Panc1 (cell line): ENCODE measurements at regions not wholly inside any gene's neighbourhood (a gene's known extent, or its start where the extent isn't known, plus 50 kb on each side); places are given as distances from the start of the nearest gene placed in this dataset.

ENCODE experiments used
- ATAC-seq: fragments of 200-7000 bp; cut with Tn5 transposase; 2 replicates; pipeline ENCODE4 v1.9.1; 2020; ENCODE audit warnings: mild to moderate bottlenecking, moderate library complexity
- BruUV-seq: library from RNA; stranded (reverse); fragments of 400-500 nt; replicated peaks from 2 replicates; lab custom pipeline; 2021; lab: Mats Ljungman, UMichigan
- CTCF ChIA-PET: fragments of 300-600 bp; sonication (Branson Sonifier 250); formaldehyde crosslinking; loops from one replicate; lab custom pipeline; 2022; ENCODE audit warnings: antibody characterized with exemption; lab: Charles Lee
- POLR2A ChIA-PET: fragments of 300-600 bp; sonication (Branson Sonifier 250); formaldehyde crosslinking; loops from one replicate; lab custom pipeline; 2022; ENCODE audit warnings: antibody characterized with exemption; lab: Charles Lee
- DNase-seq: peaks from one replicate; pipeline ENCODE4 v3.0.0-alpha.2; 2010; ENCODE audit warnings: low read depth, low spot score
- H3K27ac ChIP-seq: 2 replicates; pipeline ENCODE4 v1.5.1; 2011; ENCODE audit warnings: mild to moderate bottlenecking, low read length, inconsistent platforms
- H3K27me3 ChIP-seq: fragments of 200-500 bp; sonication (Bioruptor generic); 2 replicates; pipeline ENCODE4 v1.6.0; 2014; ENCODE audit warnings: low read length, inconsistent platforms; ENCODE audit not compliant: control insufficient read depth, insufficient read depth
- H3K36me3 ChIP-seq: fragments of 200-500 bp; sonication (Bioruptor generic); 2 replicates; pipeline ENCODE4 v1.5.1; 2014; ENCODE audit warnings: inconsistent platforms, mild to moderate bottlenecking, low read length, moderate library complexity; ENCODE audit not compliant: control insufficient read depth, insufficient read depth
- H3K4me1 ChIP-seq: 2 replicates; pipeline ENCODE4 v1.5.1; 2011; ENCODE audit warnings: inconsistent platforms, mild to moderate bottlenecking, low read length, moderate library complexity; ENCODE audit not compliant: control insufficient read depth, insufficient read depth
- H3K4me3 ChIP-seq, 2 experiments: 2 replicates each; pipeline ENCODE4 v1.5.1; 2011 to 2012; ENCODE audit warnings: low read depth in 2 of 2, low read length in 2 of 2, mild to moderate bottlenecking in 2 of 2, inconsistent platforms in 1 of 2, moderate library complexity in 1 of 2
- H3K9me3 ChIP-seq: fragments of 200-500 bp; sonication (Bioruptor generic); 2 replicates; pipeline ENCODE4 v1.5.1; 2014; ENCODE audit warnings: low read depth, mild to moderate bottlenecking, inconsistent platforms, low read length, moderate library complexity; ENCODE audit not compliant: control insufficient read depth, insufficient read depth
- POLR2AphosphoS5 ChIP-seq: IDR thresholded peaks from 2 replicates; pipeline ENCODE4 v1.6.1; 2012; ENCODE audit warnings: mild to moderate bottlenecking, low read depth, low read length, moderate library complexity
- SIN3A ChIP-seq: IDR thresholded peaks from 2 replicates; pipeline ENCODE4 v1.6.1; 2012; ENCODE audit warnings: low read depth, mild to moderate bottlenecking, low read length, moderate library complexity, borderline replicate concordance; ENCODE audit not compliant: insufficient read depth
- TCF7L2 ChIP-seq: IDR thresholded peaks from 2 replicates; pipeline ENCODE4 v1.6.1; 2011; ENCODE audit warnings: mild to moderate bottlenecking, low read depth, low read length, inconsistent platforms
- in situ Hi-C: cut with HindIII; loops from 2 replicates; pipeline ENCODE4 v1.10.0; 2016; ENCODE audit warnings: low sequenced_read_pairs, low pct_unique_long_range_greater_than_20kb
- intact Hi-C: fragments of 100-400 bp; cut with micrococcal nuclease; formaldehyde crosslinking; loops from one replicate; pipeline ENCODE4 v1.10.0; 2022; ENCODE audit not compliant: unreplicated experiment
- TF ChIP-seq, protein P1 (sequence below): fragments of 450-650 bp; IDR thresholded peaks from 2 replicates; pipeline ENCODE4 v1.5.1; 2017; ENCODE audit warnings: mild to moderate bottlenecking
- TF ChIP-seq, protein P2 (sequence below), 2 experiments: IDR thresholded peaks; 2 replicates each; pipeline ENCODE4 v1.6.1; 2011 to 2012; ENCODE audit warnings: low read depth in 2 of 2, control low read depth in 1 of 2, low read length in 1 of 2, mild to moderate bottlenecking in 1 of 2, moderate library complexity in 1 of 2; ENCODE audit not compliant: insufficient read depth in 1 of 2

DNA sequence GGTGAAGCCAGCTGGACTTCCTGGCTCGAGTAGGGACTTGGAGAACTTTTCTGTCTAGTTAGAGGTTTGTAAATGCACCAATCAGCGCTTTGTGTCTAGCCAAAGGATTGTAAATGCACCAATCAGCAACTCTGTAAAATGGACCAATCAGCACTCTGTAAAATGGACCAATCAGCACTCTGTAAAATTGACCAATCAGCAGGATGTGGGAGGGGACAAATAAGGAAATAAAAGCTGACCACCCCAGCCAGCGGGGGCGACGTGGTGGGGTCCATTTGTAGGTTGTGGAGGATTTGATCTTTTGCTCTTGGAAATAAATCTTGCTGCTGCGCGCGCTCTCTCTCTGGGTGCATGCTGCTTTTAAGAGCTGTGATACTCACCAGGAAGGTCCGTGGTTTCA lies 202.9 kb downstream of the MIAT start:
- H3K27me3 ChIP-seq, result no peaks in the 10 kb centered on the region; the same call in 1 of the 2 replicates
- DNase-seq, result no peak
- no peaks in the 10 kb centered on the region for H3K4me1 ChIP-seq
- H3K27ac ChIP-seq, result no peak overlapping the region
- no peak overlapping the region for H3K4me3 ChIP-seq
- intact Hi-C loops (no loop called here), in situ Hi-C loops (no loop called here)
- ChIA-PET POLR2A (no interaction called here), CTCF (no interaction called here)
- no peak for TF ChIP-seq TCF7L2
- H3K9me3 ChIP-seq, result no peaks in the 10 kb centered on the region
- no peak for ATAC-seq
- no TSS peak for BruUV-seq
- no peaks in the 10 kb centered on the region for H3K36me3 ChIP-seq

DNA sequence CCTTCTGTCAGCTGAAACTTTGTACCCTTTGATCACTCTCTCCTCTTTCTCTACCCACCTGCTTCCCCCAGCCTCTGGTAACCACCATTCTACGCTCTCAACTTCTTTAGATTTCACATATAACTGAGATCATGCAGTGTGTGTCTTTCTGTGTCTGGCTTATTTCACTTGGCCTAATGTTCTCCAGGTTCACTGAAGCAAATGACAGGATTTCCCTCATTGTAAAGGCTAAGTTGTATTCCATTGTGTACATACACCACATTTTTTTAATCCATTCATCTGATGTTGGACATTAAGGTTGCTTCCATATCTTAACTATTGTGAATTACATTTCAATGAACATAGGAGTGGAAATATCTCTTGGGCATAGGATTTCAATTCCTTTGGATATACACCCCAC lies 207.6 kb downstream of the MIAT start:
- no peak for ATAC-seq
- H3K36me3 ChIP-seq, result no peaks in the 10 kb centered on the region

DNA sequence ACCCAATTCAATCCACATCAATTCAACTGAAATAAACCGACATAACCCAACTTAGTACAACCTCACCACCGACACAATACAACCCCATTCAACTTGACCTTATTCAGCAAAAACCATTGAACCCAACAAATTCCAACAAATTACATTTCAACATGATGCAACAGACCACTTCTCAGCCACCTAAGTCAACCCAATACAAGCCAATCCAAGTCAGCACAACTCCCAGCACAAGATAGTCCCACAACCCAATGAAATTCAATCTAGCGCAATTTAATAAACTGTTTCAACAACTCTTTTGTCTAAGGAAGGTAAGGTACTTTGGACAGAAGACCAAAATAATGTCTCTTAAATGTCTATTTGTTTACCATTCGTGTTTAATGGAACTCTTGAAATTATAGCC lies 226.0 kb downstream of the MIAT start:
- Histone ChIP-seq H3K9me3 (no peaks in the 10 kb centered on the region), H3K4me3 (no peak overlapping the region), H3K27ac (no peak overlapping the region), H3K4me1 (no peaks in the 10 kb centered on the region), H3K36me3 (no peaks in the 10 kb centered on the region), H3K27me3 (no peaks in the 10 kb centered on the region; the same call in 1 of the 2 replicates)
- in situ Hi-C loops (no loop called here), intact Hi-C loops (no loop called here)
- no peak for TF ChIP-seq SIN3A
- no peak for TF ChIP-seq POLR2AphosphoS5
- TF ChIP-seq TCF7L2, result no peak
- TF ChIP-seq, protein P1, sequence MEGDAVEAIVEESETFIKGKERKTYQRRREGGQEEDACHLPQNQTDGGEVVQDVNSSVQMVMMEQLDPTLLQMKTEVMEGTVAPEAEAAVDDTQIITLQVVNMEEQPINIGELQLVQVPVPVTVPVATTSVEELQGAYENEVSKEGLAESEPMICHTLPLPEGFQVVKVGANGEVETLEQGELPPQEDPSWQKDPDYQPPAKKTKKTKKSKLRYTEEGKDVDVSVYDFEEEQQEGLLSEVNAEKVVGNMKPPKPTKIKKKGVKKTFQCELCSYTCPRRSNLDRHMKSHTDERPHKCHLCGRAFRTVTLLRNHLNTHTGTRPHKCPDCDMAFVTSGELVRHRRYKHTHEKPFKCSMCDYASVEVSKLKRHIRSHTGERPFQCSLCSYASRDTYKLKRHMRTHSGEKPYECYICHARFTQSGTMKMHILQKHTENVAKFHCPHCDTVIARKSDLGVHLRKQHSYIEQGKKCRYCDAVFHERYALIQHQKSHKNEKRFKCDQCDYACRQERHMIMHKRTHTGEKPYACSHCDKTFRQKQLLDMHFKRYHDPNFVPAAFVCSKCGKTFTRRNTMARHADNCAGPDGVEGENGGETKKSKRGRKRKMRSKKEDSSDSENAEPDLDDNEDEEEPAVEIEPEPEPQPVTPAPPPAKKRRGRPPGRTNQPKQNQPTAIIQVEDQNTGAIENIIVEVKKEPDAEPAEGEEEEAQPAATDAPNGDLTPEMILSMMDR, result no peak
- TF ChIP-seq, protein P2, sequence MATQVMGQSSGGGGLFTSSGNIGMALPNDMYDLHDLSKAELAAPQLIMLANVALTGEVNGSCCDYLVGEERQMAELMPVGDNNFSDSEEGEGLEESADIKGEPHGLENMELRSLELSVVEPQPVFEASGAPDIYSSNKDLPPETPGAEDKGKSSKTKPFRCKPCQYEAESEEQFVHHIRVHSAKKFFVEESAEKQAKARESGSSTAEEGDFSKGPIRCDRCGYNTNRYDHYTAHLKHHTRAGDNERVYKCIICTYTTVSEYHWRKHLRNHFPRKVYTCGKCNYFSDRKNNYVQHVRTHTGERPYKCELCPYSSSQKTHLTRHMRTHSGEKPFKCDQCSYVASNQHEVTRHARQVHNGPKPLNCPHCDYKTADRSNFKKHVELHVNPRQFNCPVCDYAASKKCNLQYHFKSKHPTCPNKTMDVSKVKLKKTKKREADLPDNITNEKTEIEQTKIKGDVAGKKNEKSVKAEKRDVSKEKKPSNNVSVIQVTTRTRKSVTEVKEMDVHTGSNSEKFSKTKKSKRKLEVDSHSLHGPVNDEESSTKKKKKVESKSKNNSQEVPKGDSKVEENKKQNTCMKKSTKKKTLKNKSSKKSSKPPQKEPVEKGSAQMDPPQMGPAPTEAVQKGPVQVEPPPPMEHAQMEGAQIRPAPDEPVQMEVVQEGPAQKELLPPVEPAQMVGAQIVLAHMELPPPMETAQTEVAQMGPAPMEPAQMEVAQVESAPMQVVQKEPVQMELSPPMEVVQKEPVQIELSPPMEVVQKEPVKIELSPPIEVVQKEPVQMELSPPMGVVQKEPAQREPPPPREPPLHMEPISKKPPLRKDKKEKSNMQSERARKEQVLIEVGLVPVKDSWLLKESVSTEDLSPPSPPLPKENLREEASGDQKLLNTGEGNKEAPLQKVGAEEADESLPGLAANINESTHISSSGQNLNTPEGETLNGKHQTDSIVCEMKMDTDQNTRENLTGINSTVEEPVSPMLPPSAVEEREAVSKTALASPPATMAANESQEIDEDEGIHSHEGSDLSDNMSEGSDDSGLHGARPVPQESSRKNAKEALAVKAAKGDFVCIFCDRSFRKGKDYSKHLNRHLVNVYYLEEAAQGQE (IDR thresholded peaks at IDR 0.05; ENCODE audit: insufficient read depth in 1 of 2, low read depth in 2 of 2, low read length in 1 of 2), result no peak
- no peak for ATAC-seq
- no peak for DNase-seq
- CTCF ChIA-PET, result no interaction called here
- no TSS peak for BruUV-seq
- POLR2A ChIA-PET, result no interaction called here

More for the DNA sequence above, 207.6 kb downstream of the MIAT start:
- TF ChIP-seq SIN3A (no peak), POLR2AphosphoS5 (no peak), TCF7L2 (no peak)
- TF ChIP-seq, protein P1, result no peak
- TF ChIP-seq, protein P2 (IDR thresholded peaks at IDR 0.05; ENCODE audit: insufficient read depth in 1 of 2, low read depth in 2 of 2, low read length in 1 of 2), result no peak
- in situ Hi-C loops (no loop called here), intact Hi-C loops (no loop called here)
- no TSS peak for BruUV-seq
- no peak for DNase-seq
- ChIA-PET CTCF (no interaction called here), POLR2A (no interaction called here)
- no peaks in the 10 kb centered on the region for H3K4me1 ChIP-seq
- no peaks in the 10 kb centered on the region; the same call in 1 of the 2 replicates for H3K27me3 ChIP-seq
- no peak overlapping the region for H3K4me3 ChIP-seq
- H3K27ac ChIP-seq, result no peak overlapping the region
- H3K9me3 ChIP-seq, result no peaks in the 10 kb centered on the region
